GM18907 (cell line): ENCODE measurements at regions not wholly inside any gene's neighbourhood (a gene's known extent, or its start where the extent isn't known, plus 50 kb on each side); places are given as distances from the start of the nearest gene placed in this dataset.
"Not testable (repeated sequence)": the region's sequence is repeated elsewhere in the genome, so short reads cannot be mapped to it uniquely, and the experiment has no call there.

Experiments
- ATAC-seq: cut with Tn5 transposase; IDR thresholded peaks from one replicate; pipeline ENCODE4 v1.9.1; 2021; ENCODE audit warnings: mild to moderate bottlenecking, moderate library complexity; ENCODE audit not compliant: unreplicated experiment

DNA sequence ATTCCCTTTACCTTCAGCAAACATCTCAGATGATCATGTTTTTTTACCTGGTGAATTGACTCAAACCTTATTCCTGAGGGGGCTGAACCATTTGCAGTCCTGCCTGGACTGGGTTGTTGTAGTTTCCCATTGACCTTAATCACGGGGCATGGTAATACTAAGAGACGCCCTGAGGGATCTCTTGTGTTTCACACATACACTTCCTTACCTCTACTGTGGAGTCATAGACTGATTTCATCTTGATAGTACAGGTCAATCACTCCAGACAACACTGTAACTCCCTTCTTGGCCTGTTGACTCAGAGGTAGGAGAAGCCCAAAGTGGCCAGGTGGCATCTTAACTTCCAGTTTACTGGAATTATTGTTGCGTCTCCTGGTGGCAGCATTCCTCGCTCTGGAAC, 1064.0 kb upstream of the PCDH10 start:
- ATAC-seq: no peak

DNA sequence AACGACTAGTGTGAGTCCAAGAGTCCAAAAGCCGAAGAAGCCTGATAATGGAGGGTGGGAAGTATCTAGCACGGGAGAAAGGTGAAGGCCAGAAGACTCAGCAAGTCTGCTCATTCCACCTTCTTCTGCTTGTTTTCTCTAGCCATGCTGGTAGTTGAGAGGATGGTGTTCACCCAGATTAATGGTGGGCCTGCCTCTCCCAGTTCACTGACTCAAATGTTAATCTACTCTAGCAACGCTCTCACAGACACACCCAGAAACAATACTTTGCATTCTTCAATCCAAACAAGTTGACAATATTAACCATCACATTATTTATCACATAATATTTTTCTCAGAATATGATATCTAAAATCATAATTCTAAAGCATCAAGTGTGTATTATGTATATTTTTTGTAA, 1055.1 kb upstream of the PCDH10 start:
- no peak for ATAC-seq

DNA sequence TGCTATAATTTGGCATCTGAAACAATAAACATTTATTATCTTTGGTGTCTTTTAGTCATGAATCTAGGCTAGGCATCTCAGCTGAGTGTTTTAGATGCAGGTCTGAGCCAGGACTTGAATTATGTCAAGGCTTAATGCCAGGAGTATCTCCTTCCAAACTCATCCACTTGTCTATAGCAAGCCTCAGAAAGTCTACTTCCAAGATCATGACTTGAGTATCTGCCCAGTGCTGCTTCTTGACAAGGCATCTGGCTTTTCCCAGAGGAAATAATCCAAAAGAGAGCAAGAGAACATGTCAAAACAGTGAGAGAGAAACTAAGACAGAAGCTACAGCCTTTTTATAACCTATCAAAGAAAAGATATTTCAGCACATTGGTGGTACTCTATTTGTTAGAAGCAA, 1052.1 kb upstream of the PCDH10 start:
- ATAC-seq: no peak

DNA sequence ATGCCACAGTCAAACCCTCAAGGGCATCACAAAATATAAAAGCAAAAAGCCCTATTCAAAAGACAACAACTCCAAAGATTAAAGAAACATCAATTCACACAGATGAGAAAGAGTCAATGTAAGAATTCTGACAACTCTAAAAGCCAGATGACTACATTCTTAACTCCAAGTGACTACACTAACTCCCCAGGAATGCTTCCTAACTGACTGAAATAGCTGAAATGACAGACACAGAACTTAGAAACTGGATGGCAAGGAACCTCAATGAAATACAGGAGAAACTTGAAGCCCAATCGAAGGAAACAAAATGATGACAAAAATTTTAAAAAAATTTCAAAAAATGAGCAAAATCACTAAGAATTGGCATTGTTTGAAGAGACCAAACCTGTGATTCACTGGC, 1047.6 kb upstream of the PCDH10 start:
- no peak for ATAC-seq

DNA sequence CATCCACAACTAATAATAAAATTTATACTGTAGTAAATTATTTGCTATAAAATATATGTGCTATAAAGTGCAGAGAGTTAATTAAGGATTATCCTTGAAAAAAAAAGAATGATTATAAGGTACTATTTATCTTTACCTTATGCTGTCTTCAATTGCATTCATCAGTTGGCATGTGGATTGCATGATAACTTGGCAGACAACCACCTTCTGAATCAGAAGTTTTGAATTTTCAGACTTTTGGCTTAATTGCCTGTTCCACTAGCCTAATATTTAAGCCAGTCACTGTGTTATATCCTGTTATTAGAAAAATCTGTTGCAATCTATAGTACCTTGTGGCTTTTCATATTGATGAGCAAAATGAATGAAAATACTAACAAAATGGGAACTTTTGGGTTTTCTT, 1040.3 kb upstream of the PCDH10 start:
- no peak for ATAC-seq

DNA sequence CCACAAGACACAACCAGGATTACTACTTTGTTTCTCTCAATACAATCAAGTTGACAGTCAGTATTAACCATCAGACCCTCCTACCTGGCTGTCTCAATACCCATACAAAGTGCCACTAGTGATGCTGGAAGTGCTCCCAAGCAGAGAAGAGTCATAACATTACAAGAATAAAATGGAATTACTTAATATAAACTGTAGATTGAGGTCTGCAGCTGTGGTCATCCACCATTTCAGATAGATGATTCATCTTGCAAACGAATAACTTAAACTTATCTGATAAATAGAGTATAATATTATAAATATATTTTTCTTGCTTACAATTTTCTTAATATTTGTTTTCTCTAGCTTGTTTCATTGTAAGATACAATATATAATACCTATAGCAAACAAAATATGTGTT, 1034.2 kb upstream of the PCDH10 start:
- no peak for ATAC-seq

DNA sequence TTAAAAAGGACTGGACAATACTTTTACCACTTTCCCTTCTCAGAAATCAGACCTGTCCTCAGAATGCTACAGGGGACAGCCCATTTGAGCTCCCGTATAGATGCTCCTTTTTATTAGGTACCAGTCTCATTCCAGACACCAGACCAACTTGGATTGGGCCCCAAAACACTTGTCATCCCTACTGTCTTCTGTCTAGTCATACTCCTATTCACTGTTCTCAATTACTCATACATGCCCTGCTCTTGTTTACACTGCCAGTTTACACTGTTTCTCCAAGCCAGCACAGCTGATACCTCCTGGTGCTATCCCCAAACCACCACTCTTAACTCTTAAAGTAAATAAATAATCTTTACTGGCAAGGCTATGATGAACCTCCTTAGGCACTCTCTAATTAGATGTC, 1026.4 kb upstream of the PCDH10 start:
- not testable (repeated sequence) for ATAC-seq

DNA sequence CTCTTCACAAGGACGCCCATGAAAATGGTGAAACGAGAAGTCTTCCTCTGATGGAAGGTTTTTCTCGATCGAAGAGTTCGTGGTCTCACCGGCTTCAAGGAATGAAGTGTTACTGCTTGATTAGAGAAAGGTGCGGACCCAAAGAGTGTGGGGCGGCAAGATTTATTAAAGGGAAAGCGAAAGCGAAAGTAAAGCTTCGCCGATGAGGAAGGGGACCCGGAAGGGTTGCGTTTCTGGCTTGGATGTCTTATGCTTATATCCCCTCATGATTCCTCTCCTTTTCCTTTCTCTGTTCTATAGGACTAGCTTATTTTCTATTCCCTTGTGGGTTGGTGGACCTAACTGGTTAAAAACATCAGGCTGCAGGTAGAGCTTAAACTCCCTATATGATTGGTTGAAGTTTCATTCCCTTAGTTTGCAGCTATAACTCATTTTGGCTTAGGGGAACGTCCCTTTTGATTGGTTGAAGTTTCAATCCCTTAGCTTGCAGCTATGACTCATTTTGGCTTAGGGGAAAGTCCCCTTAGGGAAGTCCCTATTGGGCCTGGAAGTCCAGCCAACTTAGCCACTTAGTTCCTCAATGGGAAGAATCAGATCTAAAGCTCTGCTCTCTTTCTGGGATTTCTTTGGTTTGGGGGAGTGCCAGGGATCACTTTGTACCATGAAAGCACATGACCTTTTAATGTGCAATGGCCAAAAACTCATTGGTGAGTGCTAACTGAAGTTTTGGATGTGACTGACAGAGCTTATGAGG, 1025.0 kb upstream of the PCDH10 start:
- ATAC-seq: peak; percentile 89

DNA sequence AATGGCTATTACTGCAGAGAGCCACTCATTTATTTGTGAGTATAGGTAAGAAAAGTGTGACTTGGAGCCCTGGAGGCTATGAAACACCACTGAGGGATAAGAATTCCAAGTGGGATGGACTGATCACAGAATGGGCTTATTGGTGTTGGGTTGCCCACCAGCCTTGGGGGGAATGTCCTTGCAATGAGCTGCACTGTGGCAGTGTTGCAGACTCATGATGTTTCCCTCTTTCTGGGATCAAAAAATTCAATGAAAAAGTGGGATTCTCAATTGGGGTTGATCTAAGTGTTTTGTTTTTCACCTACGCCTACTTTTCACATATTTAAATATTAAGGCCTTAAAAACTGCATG, 1024.5 kb upstream of the PCDH10 start:
- no peak for ATAC-seq

DNA sequence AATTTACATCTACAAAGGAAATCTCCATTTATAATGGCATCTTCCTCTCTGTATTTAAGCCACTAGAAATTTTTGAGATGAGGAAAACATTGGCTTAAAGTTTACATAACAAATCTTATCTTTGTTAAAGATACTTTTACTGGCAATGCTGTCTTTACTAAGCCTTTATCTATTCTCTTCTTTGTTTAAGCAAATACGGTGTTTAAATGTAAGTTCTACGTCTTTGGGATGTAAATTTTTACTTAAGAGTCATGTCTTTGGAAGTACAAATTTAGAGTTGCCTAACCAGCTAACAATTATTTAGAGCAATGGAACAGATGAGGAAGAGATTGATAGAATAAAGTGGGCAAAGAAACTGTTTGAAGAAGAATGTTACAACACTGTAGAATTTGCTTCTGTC, 1024.0 kb upstream of the PCDH10 start:
- no peak for ATAC-seq

DNA sequence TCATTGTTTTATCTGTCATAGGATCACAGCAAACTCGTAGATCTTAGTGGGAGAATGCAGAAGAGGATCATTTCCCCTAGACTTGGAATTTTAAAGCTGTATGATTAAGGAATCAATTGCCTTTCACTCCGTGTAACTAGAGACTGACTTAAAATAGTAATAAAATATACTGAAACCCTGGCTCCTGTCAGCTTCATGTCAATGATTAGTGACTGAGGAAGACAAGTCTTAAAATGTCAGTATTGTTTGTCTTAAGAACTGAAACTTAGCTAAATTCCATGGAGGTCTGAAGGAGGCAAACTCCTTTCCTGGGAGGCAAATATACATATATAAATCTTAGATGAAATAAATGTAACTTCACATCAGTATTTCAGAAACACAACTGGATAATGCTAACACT, 1016.7 kb upstream of the PCDH10 start:
- no peak for ATAC-seq

DNA sequence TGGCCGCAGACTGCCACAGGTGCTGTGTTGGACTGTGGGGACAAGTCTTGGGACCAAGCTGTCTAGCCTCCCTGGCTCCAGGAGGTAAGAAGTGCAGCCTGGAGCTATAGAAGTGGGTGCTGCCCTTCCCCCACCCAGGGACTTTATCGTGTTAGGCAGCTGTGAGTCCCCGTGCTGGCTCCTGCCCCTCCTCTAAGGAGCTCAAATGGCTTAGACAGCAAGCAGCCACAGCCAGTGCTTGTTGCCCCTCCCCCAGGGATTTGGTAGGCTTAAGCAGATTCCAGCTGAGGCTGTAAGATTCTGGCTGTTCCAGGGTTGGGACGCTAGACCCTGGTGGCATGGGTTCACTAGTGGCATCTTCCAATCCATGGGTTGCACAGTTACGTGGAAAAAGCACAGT, 979.4 kb upstream of the PCDH10 start:
- ATAC-seq: no peak

DNA sequence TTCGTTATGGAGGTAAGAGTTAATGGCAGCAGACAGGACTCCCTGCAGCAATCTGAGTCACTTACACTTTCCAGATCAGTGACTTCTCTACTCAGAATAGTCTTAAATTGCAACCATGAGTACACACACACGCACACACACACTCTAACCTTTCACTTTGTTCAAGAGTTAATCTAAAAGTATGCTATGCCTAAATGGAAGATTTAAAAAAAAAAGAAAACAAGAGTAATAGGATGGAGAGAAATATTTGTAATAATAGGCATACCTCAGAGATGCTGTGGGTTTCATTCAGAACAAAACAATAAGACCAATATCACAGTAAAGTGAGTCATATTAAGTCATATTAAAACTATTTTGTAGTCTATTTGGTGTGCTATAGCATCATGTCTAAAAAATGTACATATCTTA, 969.1 kb upstream of the PCDH10 start:
- ATAC-seq: no peak

DNA sequence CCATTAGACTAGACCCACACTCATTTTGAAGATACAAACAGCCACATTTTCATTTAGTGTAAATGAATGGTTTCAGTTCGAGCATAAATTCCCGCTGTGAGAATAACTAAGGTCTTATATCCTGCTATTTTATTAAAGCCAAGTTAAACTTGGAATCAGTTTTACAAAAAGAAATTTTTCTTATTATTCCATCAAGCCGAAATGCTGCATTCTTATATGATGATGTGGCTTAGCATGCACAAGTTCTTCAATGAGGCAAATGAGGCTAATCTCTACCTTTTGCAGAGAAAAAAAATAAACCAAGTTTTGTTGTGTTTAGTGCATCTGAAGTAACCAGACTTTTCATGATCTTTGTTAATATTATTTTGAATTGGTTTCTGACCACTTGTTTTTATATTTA, 953.9 kb upstream of the PCDH10 start:
- no peak for ATAC-seq

DNA sequence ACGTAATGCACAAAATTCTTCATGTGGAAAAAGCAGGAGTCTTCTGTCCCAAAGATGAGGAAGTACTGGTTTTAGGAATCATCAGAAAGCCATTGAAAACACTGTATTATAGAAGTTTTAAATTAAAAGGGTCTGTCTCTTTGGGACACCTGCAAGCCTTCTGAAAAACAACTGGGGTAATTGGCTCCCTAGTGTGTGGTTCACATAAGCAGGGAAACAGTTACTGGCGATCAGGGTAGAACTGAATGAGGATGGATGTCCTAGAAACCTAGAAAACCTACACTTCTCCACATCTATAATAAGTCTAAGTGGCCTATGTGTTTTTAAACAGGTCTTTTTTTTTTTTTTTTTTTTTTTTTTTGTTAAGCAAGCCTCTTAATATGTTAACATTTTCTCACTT, 945.5 kb upstream of the PCDH10 start:
- ATAC-seq: no peak

DNA sequence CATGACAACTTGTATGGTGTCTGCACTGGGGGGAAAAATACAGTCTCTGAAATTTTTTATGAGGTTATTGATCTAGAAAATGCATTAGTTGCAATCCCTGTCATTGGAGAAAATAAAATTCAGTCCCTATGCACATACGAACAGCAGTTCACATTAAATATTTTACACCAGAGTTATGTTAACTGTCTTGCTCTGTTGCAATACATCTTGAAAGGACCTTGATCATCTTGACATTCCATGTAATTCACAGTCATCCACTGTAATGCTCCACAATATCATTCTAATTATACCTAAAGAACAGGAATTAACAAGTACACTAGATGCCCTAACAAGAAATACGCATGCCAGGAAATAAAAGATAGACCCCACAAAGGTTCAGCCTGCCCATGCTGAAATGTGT, 934.6 kb upstream of the PCDH10 start:
- ATAC-seq: no peak

DNA sequence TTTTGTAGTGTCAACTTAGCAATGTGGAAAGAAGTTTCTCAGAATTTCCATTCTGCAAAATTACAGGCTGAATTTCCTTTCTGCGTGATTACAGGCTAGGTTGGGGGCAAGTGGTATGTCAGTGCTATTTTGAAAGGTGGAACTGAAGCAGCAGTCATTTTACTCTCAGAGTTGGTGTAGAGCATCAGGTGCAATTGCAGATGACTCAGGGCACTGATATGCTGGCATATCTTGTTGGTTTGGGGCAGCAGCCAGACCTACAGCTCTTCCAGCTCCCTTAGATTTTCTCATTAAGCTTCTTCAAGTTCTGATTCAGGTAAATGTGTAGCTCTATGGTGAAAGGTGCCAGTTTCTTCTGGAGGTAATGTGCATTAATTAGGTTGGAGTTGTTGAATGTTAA, 930.7 kb upstream of the PCDH10 start:
- no peak for ATAC-seq

DNA sequence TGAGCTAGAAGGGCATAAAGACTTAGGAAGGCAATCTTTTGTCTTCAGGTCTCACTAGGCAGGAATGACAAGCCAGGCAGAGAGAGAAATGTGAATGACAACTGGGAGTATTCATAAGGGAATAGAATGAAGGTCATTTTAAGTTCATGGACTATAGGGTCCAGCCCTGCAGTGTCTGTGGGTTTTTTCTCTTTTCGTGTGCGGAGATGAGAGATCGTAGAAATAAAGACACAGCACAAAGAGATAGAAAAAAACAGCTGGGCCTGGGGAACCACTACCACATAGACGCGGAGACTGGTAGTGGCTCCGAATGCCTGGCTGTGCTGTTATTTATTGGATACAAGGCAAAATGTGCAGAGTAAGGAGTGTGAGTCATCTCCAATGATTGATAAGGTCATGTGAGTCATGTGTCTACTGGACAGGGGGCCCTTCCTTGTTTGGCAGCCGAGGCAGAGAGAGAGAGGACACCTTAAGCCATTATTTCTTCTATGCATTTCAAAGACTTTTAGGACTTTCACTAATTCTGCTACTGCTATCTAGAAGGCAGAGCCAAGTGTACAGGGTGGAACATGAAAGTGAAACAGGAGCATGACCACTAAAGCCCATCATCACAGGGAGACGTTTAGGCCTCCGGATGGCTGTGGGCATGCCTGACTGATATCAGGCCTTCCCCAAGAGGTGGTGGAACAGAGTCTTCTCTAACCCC, 921.8 kb upstream of the PCDH10 start:
- no peak for ATAC-seq

DNA sequence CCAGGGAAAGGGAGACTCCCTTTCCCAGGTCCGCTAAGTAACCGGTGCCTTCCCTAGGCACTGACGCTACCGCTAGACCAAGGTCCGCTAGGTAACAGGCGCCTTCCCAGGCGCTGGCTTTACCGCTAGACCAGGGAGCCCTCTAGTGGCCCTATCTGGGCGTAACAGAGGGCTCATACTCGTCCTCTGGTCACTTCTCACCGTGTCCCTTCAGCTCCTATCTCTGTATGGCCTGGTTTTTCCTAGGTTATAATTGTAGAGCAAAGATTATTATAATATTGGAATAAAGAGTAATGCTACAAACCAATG, 921.3 kb upstream of the PCDH10 start:
- not testable (repeated sequence) for ATAC-seq

DNA sequence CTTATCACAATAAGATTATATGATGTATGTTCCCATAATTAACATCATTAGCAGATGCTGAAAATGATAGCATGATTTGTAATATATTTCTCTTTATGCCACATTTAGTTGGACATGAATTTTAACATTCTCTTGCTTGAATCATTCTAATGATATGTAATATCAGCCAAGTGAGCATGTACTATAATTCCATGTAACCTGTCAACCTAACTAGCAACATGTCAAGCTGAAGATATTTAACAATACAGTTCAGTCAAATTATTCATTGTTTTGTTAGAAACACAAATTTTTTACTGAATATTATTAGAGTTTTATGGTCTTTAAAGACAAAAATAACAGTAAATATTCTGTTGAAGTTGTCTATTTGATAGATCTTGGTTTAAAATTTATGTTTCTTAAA, 920.4 kb upstream of the PCDH10 start:
- ATAC-seq: no peak

DNA sequence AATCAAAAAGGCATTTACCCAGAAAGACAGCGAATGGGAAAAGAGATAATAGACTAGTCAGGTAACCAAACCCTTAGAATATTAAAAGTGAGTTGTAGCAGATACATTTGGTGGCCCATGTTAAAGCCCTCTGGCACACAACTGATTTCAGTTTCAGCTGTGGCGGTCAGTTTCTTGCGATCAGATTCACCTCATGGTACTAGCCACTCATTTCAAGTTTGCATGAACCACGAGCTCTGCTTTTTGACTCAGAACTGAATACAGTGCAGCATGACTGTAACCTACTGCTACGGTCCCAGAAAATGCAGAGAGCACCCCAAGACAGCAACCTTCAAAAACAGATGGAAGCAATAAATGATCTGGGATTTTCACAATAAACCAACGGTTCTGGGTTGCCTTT, 919.1 kb upstream of the PCDH10 start:
- no peak for ATAC-seq

DNA sequence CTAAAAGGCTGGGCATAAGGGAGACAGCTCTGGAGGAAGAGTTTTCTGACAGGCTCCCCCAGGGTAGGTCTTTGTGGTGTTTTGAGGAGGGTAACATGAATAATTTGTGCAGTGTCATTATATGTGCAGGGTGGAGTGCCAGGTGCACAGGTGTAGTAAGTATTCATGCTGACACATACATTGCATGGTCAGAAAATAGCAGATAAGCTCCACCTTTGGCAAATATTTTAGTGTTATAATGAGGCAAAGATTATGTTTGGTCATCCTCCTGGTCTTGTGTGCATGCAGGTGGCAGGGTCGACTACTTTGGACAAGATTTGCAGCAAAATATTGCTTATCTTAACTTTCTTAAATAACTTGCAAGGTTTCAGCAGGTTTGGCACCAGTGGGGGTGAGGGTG, 910.4 kb upstream of the PCDH10 start:
- ATAC-seq: no peak

DNA sequence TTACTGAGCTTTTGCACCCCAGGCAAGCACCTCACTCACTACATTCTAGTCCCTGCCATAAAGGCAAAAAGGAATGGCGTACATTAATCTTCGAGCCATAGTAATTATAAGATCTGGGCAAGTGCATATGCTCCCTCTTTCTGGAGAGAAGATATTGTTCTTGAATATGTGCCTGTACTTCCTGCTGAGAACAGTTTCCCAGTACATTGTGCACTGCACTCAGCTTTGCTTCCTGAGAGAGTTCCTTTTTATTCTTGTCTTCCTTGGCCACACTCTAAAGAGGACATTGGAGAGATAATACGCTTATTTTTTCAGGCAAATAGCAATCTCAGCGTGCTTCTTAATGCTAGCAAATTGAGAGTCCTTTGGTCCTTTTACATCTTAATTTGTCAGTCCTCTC, 909.0 kb upstream of the PCDH10 start:
- no peak for ATAC-seq
